HG02610 (cell line): ENCODE measurements at regions not wholly inside any gene's neighbourhood (a gene's known extent, or its start where the extent isn't known, plus 50 kb on each side); places are given as distances from the start of the nearest gene placed in this dataset.

Experiments used
- ATAC-seq: cut with Tn5 transposase; IDR thresholded peaks from one replicate; pipeline ENCODE4 v1.9.1; 2021; ENCODE audit warnings: mild to moderate bottlenecking, moderate library complexity; ENCODE audit not compliant: unreplicated experiment

GRCh38 chr16:85335584-85336491 lies 223.6 kb upstream of the CIBAR2 start:
- ATAC-seq, result no peak

- no peak for ATAC-seq
These were observed 225.8 kb upstream of the CIBAR2 start for GRCh38 chr16:85337910-85338637.

- no peak for ATAC-seq
These were observed 226.3 kb upstream of the CIBAR2 start for GRCh38 chr16:85338638-85338982.

GRCh38 chr16:85338989-85339685 lies 226.9 kb upstream of the CIBAR2 start:
- ATAC-seq, result no peak

GRCh38 chr16:85341972-85342695 lies 229.9 kb upstream of the CIBAR2 start:
- no peak for ATAC-seq

- ATAC-seq, result no peak
These were observed 232.3 kb upstream of the CIBAR2 start for GRCh38 chr16:85344502-85345128.

GRCh38 chr16:85345129-85345639 lies 232.9 kb upstream of the CIBAR2 start:
- no peak for ATAC-seq

- no peak for ATAC-seq
These were observed 234.3 kb upstream of the CIBAR2 start for GRCh38 chr16:85346404-85347212.

- ATAC-seq, result no peak
These were observed 234.9 kb upstream of the CIBAR2 start for GRCh38 chr16:85347213-85347591.

GRCh38 chr16:85348065-85348840 lies 236.0 kb upstream of the CIBAR2 start:
- no peak for ATAC-seq

GRCh38 chr16:85348911-85349334 lies 236.7 kb upstream of the CIBAR2 start:
- ATAC-seq, result no peak

GRCh38 chr16:85349365-85350145 lies 237.3 kb upstream of the CIBAR2 start:
- no peak for ATAC-seq

GRCh38 chr16:85350146-85350728 lies 238.0 kb upstream of the CIBAR2 start:
- ATAC-seq, result no peak

GRCh38 chr16:85350973-85351372 lies 238.7 kb upstream of the CIBAR2 start:
- no peak for ATAC-seq

GRCh38 chr16:85353013-85353412 lies 240.7 kb upstream of the CIBAR2 start:
- no peak for ATAC-seq

GRCh38 chr16:85353839-85354685 lies 241.8 kb upstream of the CIBAR2 start:
- no peak for ATAC-seq
